T-helper 2 cell treated with Interferon-gamma antibody and Interleukin-4, amounts not matched to agents 100 ng/mL and 5 ng/mL, for 36 hours (primary cell): ENCODE measurements at regions not wholly inside any gene's neighbourhood (a gene's known extent, or its start where the extent isn't known, plus 50 kb on each side); places are given as distances from the start of the nearest gene placed in this dataset.

Experiments used
- intact Hi-C: fragments of 100-400 bp; cut with micrococcal nuclease; formaldehyde crosslinking; loops from one replicate; pipeline ENCODE4 v1.15.1; 2023

DNA sequence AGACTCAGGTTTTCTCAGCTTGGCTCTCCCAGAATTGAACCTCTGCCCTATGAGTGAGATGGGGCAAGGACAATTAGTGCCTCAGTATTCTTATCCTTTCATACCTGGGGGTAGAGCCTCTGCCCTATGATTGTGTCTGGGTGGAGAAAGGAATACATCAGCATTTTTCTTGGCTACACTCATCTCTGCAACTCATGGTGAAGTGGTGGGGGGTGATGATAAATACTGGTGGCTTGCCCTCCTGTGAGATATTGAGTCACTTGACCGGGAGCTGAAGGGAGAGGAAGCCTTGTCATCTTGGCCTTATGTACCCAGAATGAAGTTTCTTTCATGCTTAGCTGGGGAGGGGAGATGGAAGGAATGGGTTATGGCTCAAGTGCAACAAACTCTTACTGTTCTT, 71.3 kb upstream of the ENOX2 start:
- intact Hi-C loops = no loop called here

GRCh38 chrX:130975947-130976346, 72.9 kb upstream of the ENOX2 start:
- intact Hi-C loops = loop anchor here (5.0 kb wide), 2 partner anchors 701 to 836 kb away; no protein-coding TSS in a partner anchor

GRCh38 chrX:130981836-130982235, 76.3 kb upstream of the ARHGAP36 start:
- intact Hi-C loops = no loop called here

- intact Hi-C loops = no loop called here
These were observed 73.4 kb upstream of the ARHGAP36 start for GRCh38 chrX:130984782-130985181.

DNA sequence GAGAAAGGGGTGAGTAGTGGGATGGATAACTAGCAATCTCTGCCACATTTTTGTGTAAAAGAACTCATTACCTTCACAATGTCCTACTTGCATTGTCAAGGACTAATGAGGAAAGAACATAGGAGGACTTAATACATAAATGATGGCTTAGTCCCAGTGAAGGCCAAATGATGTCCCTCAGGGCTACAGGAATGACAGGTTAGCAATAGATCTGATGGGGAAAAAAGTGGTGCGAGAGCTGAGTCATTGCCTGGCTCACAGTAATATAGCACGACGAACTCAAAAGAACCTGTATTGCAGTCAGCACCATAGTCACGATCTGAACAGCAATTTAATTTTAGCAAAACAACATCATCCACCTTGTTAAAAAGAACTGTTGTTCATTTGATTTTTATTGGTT, 70.9 kb upstream of the ARHGAP36 start:
- intact Hi-C loops = no loop called here

- intact Hi-C loops = no loop called here
These were observed 67.4 kb upstream of the ARHGAP36 start for GRCh38 chrX:130990723-130991122.

GRCh38 chrX:130994671-130995070, 63.5 kb upstream of the ARHGAP36 start:
- intact Hi-C loops = loop anchor here (2.0 kb wide), 1 partner anchor 638 kb away; no protein-coding TSS in a partner anchor

DNA sequence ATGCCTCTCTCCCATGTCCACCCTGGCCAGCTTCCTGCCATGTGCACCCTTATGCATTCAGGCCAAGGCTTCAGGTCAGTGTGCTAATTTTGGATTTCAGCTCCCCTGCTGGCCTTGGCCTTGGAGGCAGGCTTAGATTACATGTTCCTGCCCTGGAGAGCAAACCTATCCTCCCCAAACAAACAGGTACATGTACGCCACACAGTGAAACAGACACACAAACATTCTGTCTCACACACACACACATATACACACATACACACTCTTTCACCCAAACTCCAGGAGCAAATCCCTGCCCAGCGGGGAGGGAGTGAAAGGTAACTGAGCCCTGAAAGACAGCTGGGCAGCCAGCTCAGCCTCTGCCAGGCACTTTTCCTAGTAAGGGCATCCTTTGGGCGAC, 62.7 kb upstream of the ARHGAP36 start:
- intact Hi-C loops = loop anchor here (2.0 kb wide), 1 partner anchor 637 kb away; no protein-coding TSS in a partner anchor

- intact Hi-C loops = no loop called here
These were observed 60.8 kb upstream of the ARHGAP36 start for GRCh38 chrX:130997314-130997713.

GRCh38 chrX:130999360-130999759, 58.8 kb upstream of the ARHGAP36 start:
- intact Hi-C loops = no loop called here
